Activated B cell treated with CpG ODN at 0.5 μM for 24 hours (primary cell): ENCODE measurements at regions not wholly inside any gene's neighbourhood (a gene's known extent, or its start where the extent isn't known, plus 50 kb on each side); places are given as distances from the start of the nearest gene placed in this dataset.

ENCODE experiments used
- ATAC-seq: fragments of 200-7000 bp; cut with Tn5 transposase; one replicate; pipeline ENCODE4 v1.10.0; 2021; ENCODE audit warnings: low read depth, mild to moderate bottlenecking, moderate library complexity
- CTCF ChIA-PET: fragments of 350-600 bp; sonication (Branson Sonifier 250); formaldehyde crosslinking; loops from one replicate; lab custom pipeline; 2021; ENCODE audit warnings: antibody characterized with exemption; lab: Charles Lee
- POLR2A ChIA-PET: fragments of 350-600 bp; sonication (Branson Sonifier 250); formaldehyde crosslinking; loops from one replicate; lab custom pipeline; 2021; ENCODE audit warnings: antibody characterized with exemption; lab: Charles Lee
- DNase-seq: peaks from one replicate; pipeline ENCODE4 v3.0.0; 2022
- H3K27ac Mint-ChIP-seq: one replicate; pipeline ENCODE4 v1.8.0; 2020; ENCODE audit warnings: mixed read lengths
- H3K27me3 Mint-ChIP-seq: one replicate; pipeline ENCODE4 v1.8.0; 2021; ENCODE audit warnings: mixed read lengths
- H3K36me3 Mint-ChIP-seq: one replicate; pipeline ENCODE4 v1.8.0; 2021; ENCODE audit warnings: low read depth, mixed read lengths
- H3K4me1 Mint-ChIP-seq: one replicate; pipeline ENCODE4 v1.8.0; 2021; ENCODE audit warnings: mixed read lengths
- H3K4me3 Mint-ChIP-seq: one replicate; pipeline ENCODE4 v1.8.0; 2020; ENCODE audit warnings: mild to moderate bottlenecking, mixed read lengths
- H3K9me3 Mint-ChIP-seq: one replicate; pipeline ENCODE4 v1.8.0; 2020; ENCODE audit warnings: mixed read lengths
- CTCF ChIP-seq: fragments of 200-600 bp; IDR thresholded peaks from one replicate; pipeline ENCODE4 v1.8.0; 2022; ENCODE audit warnings: antibody characterized with exemption, mild to moderate bottlenecking
- intact Hi-C: fragments of 100-400 bp; cut with micrococcal nuclease; formaldehyde crosslinking; loops from one replicate; pipeline ENCODE4 v1.15.1; 2024

DNA sequence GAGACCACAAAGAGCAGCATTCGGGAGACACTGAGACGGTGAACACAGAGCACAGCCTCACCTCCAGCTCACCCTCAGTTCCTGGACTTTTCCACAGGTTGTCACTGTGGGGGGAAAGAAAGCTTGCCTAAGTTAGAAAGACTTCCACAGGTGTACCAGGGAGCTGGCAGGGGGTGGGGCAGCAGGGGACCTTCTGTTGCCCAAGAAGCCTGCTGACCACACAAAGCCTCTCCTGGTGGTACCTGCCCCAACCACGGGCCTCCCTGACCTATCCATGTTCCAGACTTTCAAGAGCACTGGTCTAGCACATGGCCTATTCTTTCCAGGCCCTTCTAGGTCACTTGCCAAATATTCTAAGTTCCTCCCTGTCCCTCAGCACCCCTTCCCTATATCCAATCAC is 550.8 kb downstream of the BNC2 start:
- intact Hi-C loops, result loop anchor here (5.0 kb wide), 1 partner anchor 52 kb away; no protein-coding TSS in a partner anchor
- POLR2A ChIA-PET, result no interaction called here

DNA sequence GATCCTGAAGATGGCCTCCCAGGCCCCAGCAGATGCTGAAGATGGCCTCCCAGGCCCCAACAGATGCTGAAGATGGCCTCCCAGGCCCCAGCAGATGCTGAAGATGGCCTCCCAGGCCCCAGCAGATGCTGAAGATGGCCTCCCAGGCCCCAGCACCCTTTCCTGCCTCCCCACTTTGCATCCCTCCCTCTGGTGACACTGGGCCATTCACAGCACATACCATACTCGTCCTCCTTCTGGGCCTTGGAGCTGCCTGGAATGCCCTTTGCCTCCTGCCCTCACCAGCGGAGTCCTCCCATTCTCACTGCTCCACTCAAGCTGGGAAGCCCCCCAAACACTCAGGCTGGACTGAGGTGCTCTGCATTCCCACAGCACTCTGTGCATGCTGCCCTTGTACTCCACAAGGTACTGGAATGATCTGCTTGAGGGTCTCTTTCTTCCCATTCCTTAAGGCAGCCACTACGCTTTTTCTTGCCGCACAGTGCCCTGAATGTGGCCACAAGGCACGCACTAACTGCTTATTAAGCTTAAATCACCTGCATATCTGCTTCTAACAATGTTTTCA is 550.0 kb downstream of the BNC2 start:
- ChIA-PET POLR2A (no interaction called here), CTCF (no interaction called here)
- Mint-ChIP-seq H3K27ac (no peak overlapping the region), H3K27me3 (no peaks in the 10 kb centered on the region), H3K36me3 (no peaks in the 10 kb centered on the region), H3K4me1 (no peaks in the 10 kb centered on the region), H3K9me3 (no peaks in the 10 kb centered on the region), H3K4me3 (no peak overlapping the region)
- intact Hi-C loops, result no loop called here
- ATAC-seq, result no peak
- no peak for DNase-seq
- TF ChIP-seq CTCF, result no peak

More for the DNA sequence above, 550.8 kb downstream of the BNC2 start:
- CTCF ChIA-PET, result no interaction called here
- TF ChIP-seq CTCF, result no peak
- no peaks in the 10 kb centered on the region for H3K9me3 Mint-ChIP-seq
- ATAC-seq (no peak), DNase-seq (no peak)
- H3K27me3 Mint-ChIP-seq, result no peaks in the 10 kb centered on the region
- H3K4me1 Mint-ChIP-seq, result no peaks in the 10 kb centered on the region
- no peak overlapping the region for H3K27ac Mint-ChIP-seq
- H3K4me3 Mint-ChIP-seq, result no peak overlapping the region
- no peaks in the 10 kb centered on the region for H3K36me3 Mint-ChIP-seq

DNA sequence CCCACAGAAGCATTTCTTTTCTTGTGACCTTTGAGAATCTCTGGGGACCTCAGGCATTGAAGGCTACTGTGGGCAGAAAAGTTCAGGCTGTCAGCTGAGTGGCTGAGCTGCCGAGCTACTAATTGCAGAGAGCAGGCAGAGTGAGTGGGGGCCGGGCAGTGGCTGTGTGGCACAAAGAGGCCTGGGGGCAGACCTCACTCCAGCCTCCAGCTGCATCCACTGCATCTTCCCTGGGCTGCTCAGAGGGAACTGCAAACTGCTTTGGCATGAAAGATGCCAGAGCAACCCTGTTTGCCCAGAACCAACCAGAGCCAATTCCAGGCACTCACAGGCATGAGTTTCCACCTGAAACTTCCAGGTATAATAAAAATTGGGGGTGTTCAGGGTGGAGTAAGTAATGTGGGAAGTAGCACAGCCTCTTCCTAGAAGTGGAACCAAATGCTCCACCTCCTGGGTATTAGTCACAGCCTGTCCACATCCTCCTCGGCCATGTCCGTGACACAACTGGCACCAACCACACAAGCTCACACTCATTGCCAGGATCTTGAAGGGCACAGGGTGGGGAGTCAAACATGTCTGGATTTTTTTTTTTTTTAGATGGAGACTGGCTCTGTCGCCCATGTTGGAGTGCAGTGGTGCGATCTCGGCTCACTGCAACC is 548.9 kb downstream of the BNC2 start:
- Mint-ChIP-seq H3K4me3 (no peak overlapping the region), H3K27ac (no peak overlapping the region), H3K9me3 (no peaks in the 10 kb centered on the region), H3K4me1 (no peaks in the 10 kb centered on the region), H3K36me3 (no peaks in the 10 kb centered on the region), H3K27me3 (no peaks in the 10 kb centered on the region)
- ATAC-seq (no peak), DNase-seq (no peak)
- POLR2A ChIA-PET, result no interaction called here
- intact Hi-C loops, result no loop called here
- no peak for TF ChIP-seq CTCF
- CTCF ChIA-PET, result no interaction called here

- TF ChIP-seq CTCF, result no peak
- ATAC-seq (no peak), DNase-seq (no peak)
- POLR2A ChIA-PET, result no interaction called here
- Mint-ChIP-seq H3K27me3 (no peaks in the 10 kb centered on the region), H3K27ac (no peak overlapping the region), H3K9me3 (no peaks in the 10 kb centered on the region), H3K4me1 (no peaks in the 10 kb centered on the region), H3K4me3 (no peak overlapping the region), H3K36me3 (no peaks in the 10 kb centered on the region)
- CTCF ChIA-PET, result no interaction called here
- intact Hi-C loops, result no loop called here
These were observed 547.6 kb downstream of the BNC2 start for GRCh38 chr9:16322849-16323248.

DNA sequence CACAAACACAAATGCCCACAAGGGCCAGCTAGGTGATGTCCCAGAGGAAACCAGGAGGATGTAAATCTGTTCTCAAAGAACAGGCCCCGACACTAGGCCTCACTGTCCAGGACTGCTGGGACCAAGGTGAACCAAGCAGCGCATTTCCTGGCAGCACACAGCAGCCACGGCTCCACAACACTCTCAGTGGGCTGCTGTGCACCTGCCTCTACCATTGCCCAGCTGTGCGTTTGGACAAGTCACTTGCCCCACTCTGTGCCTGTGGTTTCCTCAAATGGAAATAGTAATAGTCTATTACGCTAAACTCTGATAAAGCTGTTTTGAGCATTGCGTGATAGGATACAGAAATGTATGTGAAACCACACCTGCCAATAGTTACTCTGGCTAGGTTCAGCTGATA is 544.5 kb downstream of the BNC2 start:
- ChIA-PET POLR2A (no interaction called here), CTCF (no interaction called here)
- Mint-ChIP-seq H3K27ac (no peak overlapping the region), H3K9me3 (no peaks in the 10 kb centered on the region), H3K27me3 (no peaks in the 10 kb centered on the region), H3K4me3 (no peak overlapping the region), H3K4me1 (no peaks in the 10 kb centered on the region), H3K36me3 (no peaks in the 10 kb centered on the region)
- DNase-seq (no peak), ATAC-seq (no peak)
- intact Hi-C loops, result no loop called here
- no peak for TF ChIP-seq CTCF
